Keratinocyte (primary cell): ENCODE measurements at regions not wholly inside any gene's neighbourhood (a gene's known extent, or its start where the extent isn't known, plus 50 kb on each side); places are given as distances from the start of the nearest gene placed in this dataset.

Experiments
- DNase-seq: peaks from one replicate; pipeline ENCODE4 v3.0.0-alpha.2; 2011; ENCODE audit warnings: low read depth, missing footprints, low spot score
- FAIRE-seq: peaks from 2 replicates; lab custom pipeline; 2011; peaks lifted over from hg19 to GRCh38; lab: Jason Lieb, UNC
- H2AFZ ChIP-seq: 2 replicates; pipeline ENCODE4 v1.6.0; 2012; ENCODE audit warnings: low read length, control low read depth, inconsistent platforms; ENCODE audit not compliant: control insufficient read depth
- H3K27ac ChIP-seq: 2 replicates; pipeline ENCODE4 v1.5.1; 2011; ENCODE audit warnings: low read length; ENCODE audit not compliant: control insufficient read depth, insufficient read depth
- H3K27me3 ChIP-seq: 3 replicates; pipeline ENCODE4 v1.6.0; 2011; ENCODE audit warnings: low read length; ENCODE audit not compliant: control insufficient read depth, insufficient read depth; ENCODE audit errors: extremely low read depth
- H3K36me3 ChIP-seq, 2 experiments: 2 replicates in 1 of 2; 3 replicates in 1 of 2; pipeline ENCODE4 v1.5.1; 2011; ENCODE audit warnings: low read length in 2 of 2, mild to moderate bottlenecking in 1 of 2; ENCODE audit not compliant: control insufficient read depth in 2 of 2, insufficient read depth in 2 of 2; ENCODE audit errors: extremely low read depth in 1 of 2
- H3K4me1 ChIP-seq: 3 replicates; pipeline ENCODE4 v1.5.1; 2011; ENCODE audit warnings: low read length; ENCODE audit not compliant: control insufficient read depth, insufficient read depth; ENCODE audit errors: extremely low read depth
- H3K4me2 ChIP-seq: 3 replicates; pipeline ENCODE4 v1.6.0; 2011; ENCODE audit warnings: low read depth, low read length; ENCODE audit not compliant: control insufficient read depth, insufficient read depth; ENCODE audit errors: extremely low read depth
- H3K4me3 ChIP-seq, 3 experiments: fragments of 200-600 bp in 1 of 3; sonication (generic) in 1 of 3; 2 replicates in 2 of 3; 3 replicates in 1 of 3; pipeline ENCODE4 v1.5.1; 2011 to 2016; ENCODE audit warnings: low read length in 3 of 3, mild to moderate bottlenecking in 3 of 3, control low read depth in 2 of 3, inconsistent platforms in 1 of 3, low read depth in 1 of 3, mixed read lengths in 1 of 3, mixed run types in 1 of 3, moderate library complexity in 1 of 3; ENCODE audit not compliant: control insufficient read depth in 2 of 3, insufficient read depth in 2 of 3; ENCODE audit errors: extremely low read depth in 1 of 3
- H3K79me2 ChIP-seq: 2 replicates; pipeline ENCODE4 v1.6.0; 2012; ENCODE audit warnings: low read length; ENCODE audit not compliant: control insufficient read depth, insufficient read depth
- H3K9ac ChIP-seq: 3 replicates; pipeline ENCODE4 v1.6.0; 2011; ENCODE audit warnings: low read length; ENCODE audit not compliant: control insufficient read depth, insufficient read depth; ENCODE audit errors: extremely low read depth
- H3K9me1 ChIP-seq: 3 replicates; pipeline ENCODE4 v1.6.0; 2011; ENCODE audit warnings: low read length; ENCODE audit not compliant: control insufficient read depth, insufficient read depth; ENCODE audit errors: extremely low read depth
- H3K9me3 ChIP-seq: 2 replicates; pipeline ENCODE4 v1.5.1; 2012; ENCODE audit warnings: low read depth, low read length; ENCODE audit not compliant: control insufficient read depth
- H4K20me1 ChIP-seq: 3 replicates; pipeline ENCODE4 v1.6.0; 2011; ENCODE audit warnings: low read length; ENCODE audit not compliant: control insufficient read depth, insufficient read depth; ENCODE audit errors: extremely low read depth
- CTCF ChIP-seq, 3 experiments: IDR thresholded peaks in 1 of 3; conservative IDR thresholded peaks in 1 of 3; optimal IDR thresholded peaks in 1 of 3; 2 replicates in 2 of 3; 3 replicates in 1 of 3; pipeline versions ENCODE3 to v1.5.1; 2011; ENCODE audit warnings: low read length in 3 of 3, mild to moderate bottlenecking in 3 of 3, moderate library complexity in 2 of 3, control low read depth in 1 of 3, inconsistent platforms in 1 of 3; ENCODE audit not compliant: insufficient read depth in 2 of 3; ENCODE audit errors: extremely low read depth in 1 of 3
- EZH2 ChIP-seq: IDR thresholded peaks from one replicate; pipeline ENCODE4 v1.6.1; 2012; ENCODE audit warnings: inconsistent platforms, mild to moderate bottlenecking, low read length, moderate library complexity
- dilution Hi-C: fragments of 300-500 bp; cut with MboI; formaldehyde crosslinking; loops from one replicate; pipeline ENCODE4 v1.7.0; 2020; ENCODE audit warnings: low sequenced_read_pairs; ENCODE audit not compliant: extremely low pct_ligation_motif_present

GRCh38 chr3:21169948-21170347 lies 581.1 kb downstream of the ZNF385D start:
- Histone ChIP-seq H3K36me3 (no peaks in the 10 kb centered on the region), H3K4me2 (no peak overlapping the region), H2AFZ (no peak overlapping the region), H3K27me3 (no peaks in the 10 kb centered on the region), H3K4me3 (no peak overlapping the region), H3K9ac (no peak overlapping the region), H4K20me1 (no peaks in the 10 kb centered on the region), H3K9me3 (no peaks in the 10 kb centered on the region), H3K9me1 (no peaks in the 10 kb centered on the region), H3K79me2 (no peaks in the 10 kb centered on the region), H3K27ac (no peak overlapping the region), H3K4me1 (no peaks in the 10 kb centered on the region)
- dilution Hi-C loops, result no loop called here
- no peak for DNase-seq
- TF ChIP-seq EZH2, result no peak
- no peak for TF ChIP-seq CTCF (optimal IDR thresholded peaks at IDR 0.05 in 1 of 3, IDR thresholded peaks at IDR 0.05 in 1 of 3, conservative IDR thresholded peaks at IDR 0.05 in 1 of 3; ENCODE audit: extremely low read depth in 1 of 3, insufficient read depth in 2 of 3, low read length in 3 of 3)
- FAIRE-seq, result no peak

GRCh38 chr3:21168471-21168870 lies 582.5 kb downstream of the ZNF385D start:
- Histone ChIP-seq H3K79me2 (no peaks in the 10 kb centered on the region), H3K27ac (no peak overlapping the region), H4K20me1 (no peaks in the 10 kb centered on the region), H3K36me3 (no peaks in the 10 kb centered on the region), H3K27me3 (no peaks in the 10 kb centered on the region), H3K4me2 (no peak overlapping the region), H3K4me1 (no peaks in the 10 kb centered on the region), H3K9me3 (no peaks in the 10 kb centered on the region), H2AFZ (no peak overlapping the region), H3K9ac (no peak overlapping the region), H3K9me1 (no peaks in the 10 kb centered on the region), H3K4me3 (no peak overlapping the region)
- DNase-seq (no peak), FAIRE-seq (no peak)
- dilution Hi-C loops, result no loop called here
- TF ChIP-seq EZH2 (no peak), CTCF (optimal IDR thresholded peaks at IDR 0.05 in 1 of 3, IDR thresholded peaks at IDR 0.05 in 1 of 3, conservative IDR thresholded peaks at IDR 0.05 in 1 of 3; ENCODE audit: extremely low read depth in 1 of 3, insufficient read depth in 2 of 3, low read length in 3 of 3) (no peak)
